HepG2 (cell line): ENCODE measurements at regions not wholly inside any gene's neighbourhood (a gene's known extent, or its start where the extent isn't known, plus 50 kb on each side); places are given as distances from the start of the nearest gene placed in this dataset.

Experiments used
- HDAC2 ChIP-seq: sonication (generic); formaldehyde crosslinking; IDR thresholded peaks from 2 replicates; pipeline ENCODE4 v1.4.0; 2020; ENCODE audit warnings: missing genetic modification reagents
- HNRNPL ChIP-seq: fragments of 200-400 bp; formaldehyde crosslinking; IDR thresholded peaks from 2 replicates; pipeline ENCODE4 v1.6.1; 2017; ENCODE audit warnings: mild to moderate bottlenecking, low read depth, low read length
- NR1H2 ChIP-seq: sonication (generic); formaldehyde crosslinking; IDR thresholded peaks from 2 replicates; pipeline ENCODE4 v1.8.1; 2022; ENCODE audit warnings: low read depth, missing genetic modification reagents, borderline replicate concordance
- SALL2 ChIP-seq: sonication (generic); formaldehyde crosslinking; IDR thresholded peaks from 2 replicates; pipeline ENCODE4 v1.8.1; 2023; ENCODE audit warnings: mild to moderate bottlenecking, missing genetic modification reagents, inconsistent platforms
- ZNF619 ChIP-seq: sonication (generic); formaldehyde crosslinking; IDR thresholded peaks from 2 replicates; pipeline ENCODE4 v1.4.0; 2020; ENCODE audit warnings: mild to moderate bottlenecking, missing genetic modification reagents

- TF ChIP-seq NR1H2 = no peak
- no peak for TF ChIP-seq HNRNPL
- TF ChIP-seq HDAC2 (CRISPR knock-in tag) = no peak
- no peak for TF ChIP-seq ZNF619 (CRISPR knock-in tag)
- TF ChIP-seq SALL2 = no peak
These were observed 457.9 kb downstream of the BCOR start for GRCh38 chrX:39639871-39640270.
